T-helper 17 cell (primary cell): ENCODE measurements at regions not wholly inside any gene's neighbourhood (a gene's known extent, or its start where the extent isn't known, plus 50 kb on each side); places are given as distances from the start of the nearest gene placed in this dataset.

Source experiments
- ATAC-seq: fragments of 150-1000 bp; cut with Tn5 transposase; 2 replicates; pipeline ENCODE4 v1.10.0; 2021; ENCODE audit warnings: mild to moderate bottlenecking, moderate library complexity
- DNase-seq, 3 donors: peaks; one replicate each; pipeline versions ENCODE4 v3.0.0 to v3.0.0-alpha.2; 2020 to 2021
- H3K9me3 ChIP-seq: one replicate; pipeline ENCODE4 v1.7.0; 2013; ENCODE audit warnings: low read length, mild to moderate bottlenecking; ENCODE audit not compliant: control insufficient read depth, poor library complexity, severe bottlenecking
- H3K27ac Mint-ChIP-seq: one replicate; pipeline ENCODE4 v1.8.0; 2022; ENCODE audit warnings: mild to moderate bottlenecking, moderate library complexity, mixed read lengths
- H3K27me3 Mint-ChIP-seq: one replicate; pipeline ENCODE4 v1.8.0; 2022; ENCODE audit warnings: mixed read lengths
- H3K36me3 Mint-ChIP-seq: one replicate; pipeline ENCODE4 v1.8.0; 2022; ENCODE audit warnings: low read depth, mixed read lengths
- H3K4me1 Mint-ChIP-seq: one replicate; pipeline ENCODE4 v1.8.0; 2022; ENCODE audit warnings: mild to moderate bottlenecking, mixed read lengths
- H3K4me3 Mint-ChIP-seq: one replicate; pipeline ENCODE4 v1.8.0; 2022; ENCODE audit warnings: mild to moderate bottlenecking, moderate library complexity, mixed read lengths

DNA sequence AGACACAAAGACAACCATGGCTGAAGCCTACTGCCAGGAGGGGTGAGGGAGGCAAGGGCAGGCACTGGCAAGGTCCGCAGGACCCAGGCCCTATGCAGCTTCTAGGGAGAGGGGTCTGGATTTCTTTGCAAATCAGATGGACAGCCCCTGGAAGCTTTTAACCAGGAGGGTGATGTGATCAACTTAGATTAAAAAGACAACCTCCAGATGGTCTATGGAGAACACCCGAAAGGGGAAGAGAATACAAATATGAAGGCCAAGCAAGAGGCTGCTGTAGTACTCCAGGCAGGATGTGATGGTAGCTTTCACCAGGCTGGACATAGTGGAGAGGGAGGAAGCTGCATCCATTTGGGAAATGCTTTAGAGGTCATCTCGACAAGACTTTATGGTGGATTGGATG, 83.3 kb upstream of the TSPAN11 start:
- H3K9me3 ChIP-seq = no peaks in the 10 kb centered on the region
- no peak for DNase-seq
- no peaks in the 10 kb centered on the region for H3K36me3 Mint-ChIP-seq
- H3K4me1 Mint-ChIP-seq = peaks cover 10% of the 10 kb centered on the region
- H3K4me3 Mint-ChIP-seq = no peak overlapping the region
- peaks cover 19% of the 10 kb centered on the region for H3K27me3 Mint-ChIP-seq
- H3K27ac Mint-ChIP-seq = no peak overlapping the region
- no peak for ATAC-seq

DNA sequence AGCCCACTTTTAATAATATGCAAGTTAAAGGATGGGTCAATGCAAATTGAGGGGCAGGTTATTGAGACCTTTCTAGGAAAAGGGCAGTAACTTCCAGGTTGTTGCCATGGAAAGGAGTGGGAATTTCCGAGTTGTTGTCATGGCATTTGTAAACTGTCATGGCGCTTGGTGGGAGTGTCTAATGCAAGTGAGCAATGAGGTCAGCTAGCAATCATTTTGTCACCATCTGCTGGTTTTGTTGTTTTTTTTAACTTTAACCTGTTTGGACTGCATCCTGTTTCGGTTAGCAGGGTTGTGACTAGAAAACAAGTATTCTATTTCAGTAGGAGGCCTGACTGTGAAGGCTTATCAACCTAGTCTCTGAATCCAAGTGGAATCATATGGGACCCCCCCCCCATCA, 85.8 kb upstream of the TSPAN11 start:
- H3K27ac Mint-ChIP-seq = no peak overlapping the region
- no peak overlapping the region for H3K4me3 Mint-ChIP-seq
- H3K9me3 ChIP-seq = no peaks in the 10 kb centered on the region
- peaks cover 10% of the 10 kb centered on the region for H3K4me1 Mint-ChIP-seq
- DNase-seq (no peak), ATAC-seq (no peak)
- peaks cover 7% of the 10 kb centered on the region for H3K36me3 Mint-ChIP-seq
- H3K27me3 Mint-ChIP-seq = peaks cover 44% of the 10 kb centered on the region

DNA sequence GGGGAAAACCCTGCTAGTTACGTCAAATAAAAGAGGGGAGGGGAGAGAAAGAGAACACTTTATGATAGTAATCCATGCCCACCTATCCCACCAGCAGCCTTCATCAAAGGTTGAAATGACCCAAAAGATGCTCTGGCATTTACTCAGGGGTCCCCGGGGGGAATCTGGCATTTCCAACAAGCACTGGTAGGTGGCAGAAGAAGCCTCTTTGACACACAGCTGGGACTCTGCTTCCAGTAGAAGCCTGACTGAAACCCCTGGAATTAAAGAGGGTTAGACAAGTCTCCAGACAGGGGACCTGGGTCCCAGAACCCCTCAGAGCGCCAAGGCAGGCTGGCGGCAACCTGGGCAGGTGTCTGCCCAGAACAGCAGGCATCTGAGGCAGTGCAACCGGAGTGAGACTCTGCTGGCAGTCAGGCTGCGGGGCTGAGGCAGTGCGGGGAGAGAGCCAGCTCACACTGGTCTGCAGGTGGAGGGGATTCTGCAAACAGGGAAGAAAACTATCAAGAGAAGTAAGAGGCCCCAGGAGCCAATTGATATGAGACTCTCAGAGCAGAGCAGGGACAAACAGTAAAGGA, 85.0 kb upstream of the CAPRIN2 start:
- ATAC-seq = no peak
- Mint-ChIP-seq H3K4me1 (peaks cover 10% of the 10 kb centered on the region), H3K4me3 (no peak overlapping the region), H3K27me3 (peaks cover 53% of the 10 kb centered on the region), H3K36me3 (peaks cover 7% of the 10 kb centered on the region), H3K27ac (no peak overlapping the region)
- DNase-seq = no peak
- no peaks in the 10 kb centered on the region for H3K9me3 ChIP-seq

DNA sequence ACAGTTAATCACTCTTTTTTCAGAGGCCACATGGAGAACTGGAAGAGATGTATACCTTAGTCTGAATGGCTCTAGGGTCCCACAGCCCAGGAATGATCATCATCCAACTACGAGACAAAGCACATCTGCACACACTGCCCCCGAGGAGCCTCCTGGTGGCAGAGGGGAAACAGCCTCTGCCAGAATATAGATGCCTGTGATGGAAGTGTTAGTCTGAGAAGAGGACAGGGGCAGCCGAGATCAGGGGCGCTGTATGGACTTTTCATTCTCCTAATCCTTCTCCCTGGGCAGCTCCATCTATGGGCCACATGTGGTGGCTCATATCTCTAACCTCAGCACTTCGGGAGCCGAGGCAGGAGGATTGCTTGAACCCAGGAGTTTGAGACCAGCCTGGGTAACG, 82.8 kb upstream of the CAPRIN2 start:
- H3K9me3 ChIP-seq = no peaks in the 10 kb centered on the region
- DNase-seq (no peak), ATAC-seq (no peak)
- peaks cover 6% of the 10 kb centered on the region for H3K4me1 Mint-ChIP-seq
- peaks cover 65% of the 10 kb centered on the region for H3K27me3 Mint-ChIP-seq
- H3K27ac Mint-ChIP-seq = no peak overlapping the region
- H3K4me3 Mint-ChIP-seq = no peak overlapping the region
- H3K36me3 Mint-ChIP-seq = peaks cover 7% of the 10 kb centered on the region

DNA sequence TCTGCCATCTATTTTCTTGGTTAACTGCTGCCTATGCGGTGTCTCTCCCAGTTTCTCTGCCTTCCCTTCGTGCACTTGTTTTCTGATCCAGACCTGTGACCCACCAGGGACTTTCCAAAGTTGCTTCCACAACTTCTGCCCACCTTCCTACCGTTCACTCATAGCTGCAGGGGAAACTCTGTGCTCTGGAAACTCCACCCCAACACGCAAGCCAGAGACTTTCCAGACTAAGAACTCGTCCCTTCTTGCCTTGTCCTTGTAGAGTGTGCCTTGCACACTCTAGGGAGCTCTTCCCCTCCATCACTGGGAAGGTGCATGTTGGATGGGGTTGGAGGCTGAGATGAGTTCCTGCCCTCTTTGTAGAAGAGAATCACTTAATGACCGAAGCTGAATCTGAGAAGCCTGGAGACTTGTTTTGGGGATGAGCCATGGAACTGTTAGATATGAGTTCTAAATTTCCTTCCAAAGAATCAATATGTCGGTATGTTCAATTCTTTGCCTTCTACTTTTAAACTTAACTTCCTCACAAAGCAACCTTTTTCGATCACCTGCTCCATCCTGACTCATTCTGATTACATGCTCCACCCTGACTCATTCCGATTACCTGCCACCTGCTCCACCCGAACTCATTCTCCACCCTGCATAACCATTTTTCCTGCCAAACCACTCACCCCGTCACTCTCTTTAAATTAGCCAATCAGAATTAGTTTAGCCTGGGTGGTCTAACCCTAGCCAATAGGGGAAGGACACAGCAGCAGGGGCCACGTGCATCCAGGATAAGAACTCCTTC, 82.1 kb upstream of the CAPRIN2 start:
- no peaks in the 10 kb centered on the region for H3K9me3 ChIP-seq
- peaks cover 7% of the 10 kb centered on the region for H3K36me3 Mint-ChIP-seq
- peaks cover 4% of the 10 kb centered on the region for H3K4me1 Mint-ChIP-seq
- no peak for DNase-seq
- no peak overlapping the region for H3K27ac Mint-ChIP-seq
- ATAC-seq = no peak
- H3K27me3 Mint-ChIP-seq = peaks cover 59% of the 10 kb centered on the region
- H3K4me3 Mint-ChIP-seq = no peak overlapping the region

DNA sequence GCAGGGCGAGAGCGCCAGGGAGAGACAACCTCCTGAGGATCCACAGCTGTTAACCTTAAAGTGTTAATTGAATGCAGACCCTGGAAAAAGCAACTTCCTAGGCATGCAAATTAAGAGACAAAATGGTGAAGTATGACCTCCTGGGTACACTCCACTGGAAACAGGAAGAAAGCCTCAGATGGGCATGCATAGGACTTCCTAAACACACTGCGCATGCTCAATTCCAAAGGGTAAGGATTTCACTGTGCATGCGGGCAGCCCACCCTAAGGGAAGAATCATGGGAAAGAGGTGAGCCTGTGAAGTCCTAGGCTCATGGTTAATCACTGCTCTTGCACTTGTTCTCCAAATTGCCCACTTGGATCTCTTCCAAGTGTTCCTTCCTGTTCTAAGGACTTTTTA, 80.5 kb upstream of the CAPRIN2 start:
- no peaks in the 10 kb centered on the region for H3K9me3 ChIP-seq
- Mint-ChIP-seq H3K4me1 (peaks cover 4% of the 10 kb centered on the region), H3K36me3 (peaks cover 7% of the 10 kb centered on the region), H3K27me3 (peaks cover 68% of the 10 kb centered on the region), H3K27ac (no peak overlapping the region), H3K4me3 (no peak overlapping the region)
- ATAC-seq (no peak), DNase-seq (no peak)

DNA sequence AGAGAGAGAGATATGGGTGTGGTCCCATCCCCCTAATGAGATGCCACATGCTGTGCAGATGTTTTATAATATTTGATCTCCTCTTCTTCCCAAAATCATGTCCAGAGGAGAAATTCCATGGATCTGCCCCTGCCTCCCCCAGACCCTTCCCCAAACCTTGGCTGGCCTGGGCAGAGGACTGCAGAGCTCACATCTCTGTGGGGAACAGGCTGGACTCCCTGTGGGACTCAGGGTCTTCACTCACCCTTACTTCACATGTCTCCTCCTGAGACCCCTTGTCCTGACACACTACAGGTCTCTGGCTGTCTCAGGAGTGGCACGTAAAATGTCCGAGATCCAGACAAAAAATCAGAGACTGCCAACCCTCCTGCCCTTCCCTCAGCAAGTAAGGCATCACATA, 76.0 kb upstream of the CAPRIN2 start:
- Mint-ChIP-seq H3K4me1 (no peaks in the 10 kb centered on the region), H3K36me3 (peaks cover 2% of the 10 kb centered on the region), H3K27ac (no peak overlapping the region), H3K4me3 (no peak overlapping the region), H3K27me3 (peaks cover 73% of the 10 kb centered on the region)
- H3K9me3 ChIP-seq = no peaks in the 10 kb centered on the region
- DNase-seq (no peak), ATAC-seq (no peak)

DNA sequence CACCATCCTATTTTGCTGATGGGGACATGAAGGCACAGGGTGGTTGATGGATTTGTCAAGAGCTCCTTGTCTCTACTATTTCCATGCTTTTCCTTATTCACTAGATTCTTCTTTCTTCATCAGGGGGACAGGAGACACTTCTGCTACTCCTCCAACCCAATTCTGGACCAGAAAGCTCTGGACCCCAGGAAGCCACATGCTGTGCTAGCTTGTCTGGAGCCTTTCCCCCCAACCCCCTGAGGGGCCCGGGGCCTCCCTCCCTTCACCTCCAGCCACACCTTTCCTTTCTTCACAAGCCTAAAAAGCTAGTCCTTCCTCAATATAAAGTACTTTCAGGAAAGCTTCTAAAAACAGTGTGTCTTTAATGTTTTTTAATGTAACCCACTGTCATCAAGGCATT, 75.1 kb upstream of the CAPRIN2 start:
- peaks cover 71% of the 10 kb centered on the region for H3K27me3 Mint-ChIP-seq
- peaks cover 2% of the 10 kb centered on the region for H3K36me3 Mint-ChIP-seq
- no peak overlapping the region for H3K27ac Mint-ChIP-seq
- DNase-seq (no peak), ATAC-seq (no peak)
- no peak overlapping the region for H3K4me3 Mint-ChIP-seq
- H3K4me1 Mint-ChIP-seq = no peaks in the 10 kb centered on the region
- H3K9me3 ChIP-seq = no peaks in the 10 kb centered on the region

DNA sequence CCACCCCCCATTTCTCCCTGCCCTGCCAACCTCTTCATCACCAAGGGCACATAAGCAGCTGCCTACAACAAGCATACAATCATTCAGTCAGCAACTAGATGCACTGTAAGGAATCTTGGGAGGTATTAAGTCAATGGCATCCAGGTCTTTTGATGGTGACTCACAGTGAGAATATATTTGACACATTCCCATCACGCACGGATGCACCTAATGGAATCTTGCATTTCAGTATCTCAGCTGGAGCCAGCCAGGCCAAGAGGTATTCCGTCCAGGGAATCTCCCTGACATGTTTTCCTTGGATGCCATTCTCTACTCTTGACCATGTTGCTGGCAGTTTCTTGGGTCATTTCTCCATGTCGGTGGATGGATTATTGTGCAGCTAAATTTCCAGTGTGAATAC, 73.9 kb upstream of the CAPRIN2 start:
- Mint-ChIP-seq H3K4me1 (peaks cover 3% of the 10 kb centered on the region), H3K27ac (no peak overlapping the region), H3K36me3 (peaks cover 4% of the 10 kb centered on the region), H3K4me3 (no peak overlapping the region), H3K27me3 (peaks cover 74% of the 10 kb centered on the region)
- ATAC-seq (no peak), DNase-seq (no peak)
- H3K9me3 ChIP-seq = no peaks in the 10 kb centered on the region

DNA sequence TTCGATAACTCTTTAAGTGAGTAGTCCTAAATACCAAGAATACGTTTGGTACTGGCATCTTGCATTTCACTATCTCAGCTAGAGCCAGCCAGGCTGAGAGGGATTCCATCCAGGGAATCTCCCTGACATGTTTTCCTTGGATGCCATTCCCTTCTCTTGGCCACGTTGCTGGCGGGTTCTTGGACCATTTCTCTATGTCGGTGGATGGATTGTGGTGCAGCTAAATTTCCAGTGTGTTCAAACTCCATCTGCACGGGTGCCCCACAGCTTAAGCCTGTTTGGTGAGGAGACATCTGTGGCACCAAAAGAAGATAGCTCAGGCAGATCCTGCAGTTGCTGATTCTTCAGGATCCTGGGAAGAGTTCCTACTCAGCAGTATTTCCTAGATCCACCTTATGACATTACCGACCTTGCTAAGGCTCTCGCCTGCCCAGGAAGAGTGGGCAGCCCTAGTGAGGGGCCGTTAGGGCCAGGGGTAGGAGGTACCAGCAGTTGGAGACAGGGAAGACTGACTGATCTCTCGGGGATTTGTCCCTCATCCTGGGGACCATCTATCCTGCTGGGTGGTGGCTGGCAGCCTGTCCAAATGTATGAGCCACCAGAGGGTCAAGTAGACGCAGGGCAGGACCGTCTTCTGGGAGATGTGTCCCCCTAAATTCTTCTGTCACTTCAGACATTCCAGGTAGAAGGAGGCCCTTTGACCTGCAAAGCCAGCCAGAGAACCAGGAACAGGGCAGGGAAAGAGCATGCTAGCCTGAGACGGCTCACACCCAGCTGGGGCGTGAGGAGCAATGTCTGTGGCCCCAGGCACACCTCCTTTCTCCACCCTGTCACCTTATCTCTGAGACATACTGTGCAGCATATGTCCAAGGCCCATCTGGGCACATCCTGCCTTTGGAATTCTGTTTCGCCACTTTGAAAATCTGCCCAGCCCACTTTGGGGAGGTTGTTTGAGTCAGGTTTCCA, 72.6 kb upstream of the CAPRIN2 start:
- no peaks in the 10 kb centered on the region for H3K9me3 ChIP-seq
- H3K27me3 Mint-ChIP-seq = peaks cover 75% of the 10 kb centered on the region
- DNase-seq (no peak), ATAC-seq (no peak)
- H3K4me1 Mint-ChIP-seq = peaks cover 10% of the 10 kb centered on the region
- no peak overlapping the region for H3K4me3 Mint-ChIP-seq
- H3K27ac Mint-ChIP-seq = no peak overlapping the region
- H3K36me3 Mint-ChIP-seq = peaks cover 4% of the 10 kb centered on the region

DNA sequence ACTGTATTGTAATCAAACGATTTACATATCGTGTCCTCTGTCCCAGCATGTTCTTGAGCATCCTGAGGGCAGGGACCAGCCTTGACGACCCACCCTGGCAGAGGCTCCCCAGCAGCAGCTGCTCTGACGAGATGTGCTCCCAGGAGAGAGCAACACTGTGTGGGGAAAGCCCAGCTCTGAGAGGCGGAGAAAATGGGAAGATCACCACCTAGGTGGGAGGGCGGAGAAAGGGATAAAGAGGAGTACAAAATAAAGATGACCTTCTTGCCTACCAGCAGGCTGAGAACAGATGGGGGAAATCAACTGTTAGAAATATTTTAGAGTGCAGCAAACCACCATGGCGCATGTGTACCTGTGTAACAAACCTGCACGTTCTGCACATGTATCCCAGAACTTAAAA, 71.5 kb upstream of the CAPRIN2 start:
- H3K27ac Mint-ChIP-seq = no peak overlapping the region
- no peak overlapping the region for H3K4me3 Mint-ChIP-seq
- H3K27me3 Mint-ChIP-seq = peaks cover 80% of the 10 kb centered on the region
- peaks cover 4% of the 10 kb centered on the region for H3K36me3 Mint-ChIP-seq
- H3K4me1 Mint-ChIP-seq = peaks cover 13% of the 10 kb centered on the region
- ATAC-seq (no peak), DNase-seq (no peak)
- H3K9me3 ChIP-seq = no peaks in the 10 kb centered on the region

DNA sequence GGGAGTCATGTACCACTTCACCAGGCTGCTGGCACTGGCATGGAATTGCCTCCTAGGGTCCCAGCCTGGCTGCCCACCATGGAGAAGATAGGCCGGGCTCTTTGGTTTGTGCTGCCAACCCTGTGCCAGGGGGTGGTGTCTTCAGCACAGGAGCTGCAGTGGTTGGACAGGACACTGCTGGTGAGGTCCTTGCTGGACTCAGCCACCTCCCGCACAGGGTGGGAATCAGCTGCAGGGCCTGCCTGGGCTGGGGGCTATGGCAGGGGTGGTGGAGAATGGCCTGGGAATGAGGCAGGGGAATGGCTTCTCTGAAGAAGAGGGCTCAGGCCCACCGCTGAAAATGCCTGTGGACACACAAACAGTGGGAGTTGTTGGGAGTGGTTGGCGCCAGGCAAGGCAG, 70.6 kb upstream of the CAPRIN2 start:
- Mint-ChIP-seq H3K4me1 (peaks cover 14% of the 10 kb centered on the region), H3K27ac (no peak overlapping the region), H3K36me3 (peaks cover 9% of the 10 kb centered on the region), H3K27me3 (peaks cover 80% of the 10 kb centered on the region), H3K4me3 (no peak overlapping the region)
- H3K9me3 ChIP-seq = no peaks in the 10 kb centered on the region
- DNase-seq (no peak), ATAC-seq (no peak)

DNA sequence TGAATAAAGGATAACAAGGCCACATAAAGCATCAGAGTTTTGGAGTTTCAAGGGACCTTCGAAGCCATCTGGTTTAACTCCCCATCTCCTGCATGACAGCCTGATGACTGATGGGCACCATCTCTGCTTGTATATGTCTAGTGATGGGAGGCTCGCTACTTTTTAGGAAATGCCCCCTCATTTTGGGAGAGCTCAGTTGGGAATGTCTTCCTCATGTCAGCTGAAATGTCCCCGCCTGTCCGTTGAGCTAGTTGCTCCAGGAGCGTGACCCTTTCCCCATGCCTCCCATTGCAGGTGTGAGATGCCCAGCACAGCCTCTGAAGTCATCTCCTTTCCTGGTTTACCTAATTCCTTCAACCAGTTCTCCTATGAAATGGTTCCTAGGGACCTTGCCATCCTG, 69.6 kb upstream of the CAPRIN2 start:
- Mint-ChIP-seq H3K27ac (no peak overlapping the region), H3K4me3 (peak overlapping the region; percentile 95)
- ATAC-seq = no peak

More for the DNA sequence above, 69.6 kb upstream of the CAPRIN2 start:
- DNase-seq = no peak
- Mint-ChIP-seq H3K27me3 (peaks cover 80% of the 10 kb centered on the region), H3K4me1 (peaks cover 15% of the 10 kb centered on the region), H3K36me3 (peaks cover 7% of the 10 kb centered on the region)
- no peaks in the 10 kb centered on the region for H3K9me3 ChIP-seq
